ENCODE measurements at regions not wholly inside any gene's neighbourhood (a gene's known extent, or its start where the extent isn't known, plus 50 kb on each side); places are given as distances from the start of the nearest gene placed in this dataset.

GRCh38 chr19:30224689-30225606 is 147.2 kb upstream of the ZNF536 start:
- TF ChIP-seq EZH2 (IDR thresholded peaks at IDR 0.05; ENCODE audit: borderline replicate concordance, low read length) (no peak), CTCF (IDR thresholded peaks at IDR 0.05; ENCODE audit: low read length) (no peak)
